NCI-H1092 (cell line): ENCODE measurements at regions not wholly inside any gene's neighbourhood (a gene's known extent, or its start where the extent isn't known, plus 50 kb on each side); places are given as distances from the start of the nearest gene placed in this dataset.
"Not testable (repeated sequence)": the region's sequence is repeated elsewhere in the genome, so short reads cannot be mapped to it uniquely, and the experiment has no call there.

Experiments used
- DNase-seq: peaks from one replicate; lab custom pipeline; 2025; lab: John Stamatoyannopoulos, UW

DNA sequence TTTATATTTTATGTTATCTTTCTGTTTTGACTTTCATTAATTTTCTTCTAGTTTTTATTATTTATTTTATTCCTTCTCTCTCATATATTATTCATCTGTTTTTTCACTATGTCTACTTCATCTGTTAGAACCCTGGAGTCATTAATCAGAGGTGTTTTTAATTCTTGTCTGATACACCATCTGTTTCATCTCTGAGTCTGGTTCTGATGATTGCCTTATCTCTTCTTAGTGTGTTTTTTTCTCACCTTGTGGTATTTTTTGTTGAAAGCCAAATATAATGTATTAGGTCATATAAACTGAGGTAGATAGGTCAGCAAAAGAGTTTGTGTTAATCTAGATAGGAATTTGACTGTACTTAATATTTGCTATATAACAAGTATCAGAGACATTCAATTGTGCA is 1005.7 kb upstream of the NCAM2 start:
- no peak for DNase-seq

DNA sequence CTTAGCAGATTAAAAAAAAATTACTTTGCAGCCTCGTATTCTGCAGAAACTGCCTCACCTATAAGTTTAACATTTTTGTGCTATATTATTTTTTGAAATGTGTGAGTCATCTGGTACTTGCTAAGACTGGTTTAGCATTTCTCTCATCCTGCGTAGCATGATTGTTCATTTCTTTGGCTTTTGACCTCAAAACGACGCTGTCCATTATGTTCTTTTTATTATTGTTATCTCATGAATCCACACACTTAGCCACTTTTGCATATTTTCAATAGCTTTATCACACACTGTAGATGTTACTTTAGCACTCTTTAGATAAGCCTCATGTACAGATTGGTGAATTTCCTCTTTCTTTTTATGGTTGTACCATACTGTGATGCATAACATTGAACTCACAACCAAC is 1004.9 kb upstream of the NCAM2 start:
- DNase-seq = no peak

DNA sequence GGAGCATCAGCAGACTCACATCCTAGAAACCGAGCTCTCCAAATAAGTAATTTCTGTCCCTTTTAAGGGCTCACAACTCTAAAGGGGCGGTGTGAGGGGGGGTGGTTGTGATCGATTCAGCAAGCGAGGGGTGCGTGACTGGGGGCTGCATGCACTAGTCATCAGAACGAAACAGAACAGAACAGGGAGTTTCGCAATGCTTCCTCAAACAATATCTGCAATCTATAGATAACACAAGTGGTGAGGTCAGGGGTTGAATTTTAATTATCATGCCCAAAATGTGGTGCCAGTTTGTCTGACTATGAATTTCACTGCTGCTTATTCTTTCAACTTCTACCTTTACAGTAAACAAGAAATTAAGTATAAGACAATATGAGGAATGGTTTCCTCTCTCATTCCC is 1003.0 kb upstream of the NCAM2 start:
- no peak for DNase-seq

DNA sequence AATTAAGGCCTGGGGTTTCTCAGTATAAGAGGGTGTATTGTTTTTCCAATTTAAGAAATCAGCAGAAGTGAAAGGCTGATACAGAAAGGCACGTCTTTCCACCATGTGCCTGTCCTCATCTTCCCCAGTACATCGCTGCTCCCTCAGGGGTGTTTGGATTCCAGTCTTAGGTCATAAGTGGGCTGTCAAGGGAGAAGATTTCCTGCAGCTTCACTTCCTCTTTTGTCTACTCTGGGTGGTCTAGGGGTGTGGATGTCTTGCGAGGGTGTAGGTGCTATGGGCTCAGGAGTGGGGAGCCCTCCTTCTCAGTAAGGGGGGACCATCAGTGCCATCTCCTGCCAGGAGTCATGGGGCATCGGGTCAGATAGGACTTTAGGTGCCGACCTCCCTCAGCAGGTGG is 999.8 kb upstream of the NCAM2 start:
- DNase-seq = no peak

DNA sequence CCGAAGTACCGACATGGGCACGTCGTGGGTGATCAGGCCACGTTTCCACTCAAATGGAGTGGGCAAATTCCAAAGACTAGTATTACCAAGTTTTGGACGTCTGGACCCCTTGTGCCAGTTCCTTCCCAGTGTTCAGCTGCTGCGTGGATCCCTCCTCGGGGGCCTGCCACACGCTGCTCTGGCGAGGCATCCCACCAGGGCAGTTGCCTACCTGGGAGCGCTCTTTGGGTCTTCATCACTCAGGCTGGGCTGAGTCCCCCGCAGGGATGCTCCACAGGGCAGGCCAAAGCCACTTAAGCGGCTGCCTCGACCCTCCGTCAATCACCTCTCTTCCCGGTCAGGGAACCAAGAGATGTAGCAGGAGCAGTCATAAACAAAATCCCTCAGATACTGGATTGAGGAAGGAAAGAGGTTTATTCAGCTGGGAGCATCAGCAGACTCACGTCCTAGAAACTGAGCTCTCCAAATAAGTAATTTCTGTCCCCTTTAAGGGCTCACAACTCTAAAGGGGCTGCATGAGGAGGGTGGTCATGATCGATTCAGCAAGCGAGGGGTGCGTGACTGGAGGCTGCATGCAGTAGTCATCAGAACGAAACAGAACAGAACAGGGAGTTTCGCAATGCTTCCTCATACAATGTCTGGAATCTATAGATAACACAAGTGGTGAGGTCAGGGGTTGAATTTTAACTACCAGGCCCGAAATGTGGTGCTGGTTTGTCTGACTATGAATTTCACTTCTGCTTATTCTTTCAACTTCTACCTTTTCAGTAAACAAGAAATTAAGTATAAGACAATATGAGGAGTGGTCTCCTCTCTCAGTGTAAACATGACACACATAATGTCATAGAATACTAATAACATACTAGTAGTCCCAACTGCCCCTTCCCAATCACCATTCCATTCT is 998.6 kb upstream of the NCAM2 start:
- no peak for DNase-seq

DNA sequence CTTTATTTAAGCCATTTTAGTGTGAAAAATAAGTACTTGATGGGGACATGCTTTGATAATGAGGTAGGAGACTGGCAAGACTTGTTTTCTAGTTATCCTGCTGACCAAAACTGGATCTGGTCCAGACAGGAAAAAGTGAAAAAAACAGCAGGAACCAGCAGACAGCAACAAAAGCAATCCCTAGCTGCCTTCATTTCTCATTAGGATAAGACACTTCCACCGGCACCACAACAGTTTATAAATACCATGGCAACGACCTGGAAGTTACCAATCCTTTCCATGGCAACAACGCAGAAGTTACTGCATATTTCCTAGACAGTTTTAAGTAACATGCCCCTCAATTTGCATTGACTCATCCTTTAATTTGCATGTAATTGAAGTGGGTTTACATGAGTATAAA is 993.8 kb upstream of the NCAM2 start:
- DNase-seq = no peak

DNA sequence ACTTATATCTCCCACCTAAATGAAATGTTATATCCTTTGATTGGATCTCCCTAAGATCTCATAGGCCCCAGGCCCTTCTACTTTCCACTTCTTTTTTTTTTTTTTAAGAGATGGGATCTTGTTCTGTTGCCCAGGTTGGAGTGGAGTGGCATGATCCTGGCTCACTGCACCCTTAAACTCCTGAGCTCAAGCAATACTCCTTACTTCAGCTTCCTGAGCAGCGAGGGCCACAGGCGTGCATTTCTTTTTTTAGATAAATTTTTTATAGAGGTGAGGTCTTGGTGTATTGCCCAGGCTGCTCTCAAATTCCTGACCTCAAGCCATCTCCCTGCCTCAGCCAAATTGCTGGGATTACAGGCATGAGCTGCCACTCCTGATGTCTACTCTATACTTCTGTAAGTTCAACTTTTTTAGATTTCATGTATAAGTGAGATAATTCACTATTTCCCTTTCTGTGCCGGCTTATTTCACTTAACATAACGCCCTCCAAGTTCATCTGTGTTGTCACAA is 987.5 kb upstream of the NCAM2 start:
- no peak for DNase-seq

- no peak for DNase-seq
Measured at GRCh38 chr21:20013851-20014250, 984.4 kb upstream of the NCAM2 start.

DNA sequence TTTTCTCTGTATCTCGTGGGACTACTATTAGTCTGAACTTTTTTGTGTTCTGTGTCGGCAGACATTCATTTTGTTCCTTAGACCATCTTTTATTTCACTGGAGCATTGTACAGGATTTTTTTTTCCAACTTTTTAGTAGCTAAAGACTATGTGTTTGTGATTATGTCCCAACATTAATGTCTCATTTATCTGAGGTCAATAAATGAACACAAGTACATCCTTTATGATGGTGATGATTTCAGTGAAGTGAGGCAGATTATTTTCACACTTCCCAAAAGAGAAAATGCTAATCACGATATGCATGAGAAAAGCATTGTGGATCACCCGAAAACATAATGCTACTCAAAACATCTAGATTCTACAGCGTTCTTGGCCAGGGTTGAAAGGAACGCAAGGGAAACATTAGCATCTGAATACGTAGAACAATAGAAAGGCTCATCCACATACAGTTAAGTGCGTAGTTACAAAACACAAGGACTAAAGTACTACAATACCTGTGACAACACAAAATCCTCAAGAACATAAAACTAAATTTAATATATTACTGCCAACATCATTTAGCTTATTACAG is 981.7 kb upstream of the NCAM2 start:
- no peak for DNase-seq

- DNase-seq = no peak
Measured at GRCh38 chr21:20020026-20020425, 978.2 kb upstream of the NCAM2 start.

- DNase-seq = no peak
Measured at GRCh38 chr21:20023193-20023592, 975.0 kb upstream of the NCAM2 start.

DNA sequence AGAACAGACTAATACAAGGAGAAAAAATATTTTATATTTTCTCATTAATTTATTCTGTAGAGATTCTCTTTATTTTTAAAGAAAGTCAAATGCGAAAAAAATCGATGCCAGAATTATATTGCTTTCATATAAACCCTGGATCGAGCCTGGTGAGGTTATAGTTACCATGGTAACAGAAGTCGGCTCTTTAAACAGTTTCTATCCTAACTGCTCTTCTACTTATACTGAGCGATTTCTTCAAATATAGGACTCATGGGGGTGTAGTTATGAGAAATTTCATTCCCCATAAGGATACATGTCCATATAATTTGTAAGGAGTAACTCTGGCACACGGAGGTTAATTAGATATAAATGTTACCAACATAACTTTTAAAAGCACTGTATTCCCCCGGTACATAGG is 973.5 kb upstream of the NCAM2 start:
- no peak for DNase-seq

DNA sequence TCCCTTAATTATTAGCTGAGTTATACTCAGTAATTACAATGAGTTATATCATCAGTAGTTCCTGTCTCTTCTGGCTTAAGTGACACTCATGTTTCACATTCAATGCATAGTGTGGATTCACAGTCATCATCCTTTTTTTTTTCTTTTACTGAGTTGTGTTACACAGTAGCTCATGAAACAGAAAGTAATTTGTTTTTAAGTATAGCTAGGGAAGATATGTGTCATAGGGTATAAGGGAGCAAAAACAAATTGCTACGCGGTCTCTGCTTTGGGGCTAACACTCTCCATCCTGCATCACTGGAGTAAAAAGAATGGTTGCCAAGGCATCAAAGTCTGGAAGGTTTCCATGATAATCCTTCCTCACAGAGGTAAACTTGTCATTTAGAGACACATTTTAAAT is 971.7 kb upstream of the NCAM2 start:
- no peak for DNase-seq

- DNase-seq = no peak
Measured at GRCh38 chr21:20030390-20030789, 967.8 kb upstream of the NCAM2 start.

- DNase-seq = no peak
Measured at GRCh38 chr21:20031807-20032206, 966.4 kb upstream of the NCAM2 start.

GRCh38 chr21:20040768-20041167 is 957.4 kb upstream of the NCAM2 start:
- no peak for DNase-seq

GRCh38 chr21:20045197-20045596 is 953.0 kb upstream of the NCAM2 start:
- DNase-seq = no peak

DNA sequence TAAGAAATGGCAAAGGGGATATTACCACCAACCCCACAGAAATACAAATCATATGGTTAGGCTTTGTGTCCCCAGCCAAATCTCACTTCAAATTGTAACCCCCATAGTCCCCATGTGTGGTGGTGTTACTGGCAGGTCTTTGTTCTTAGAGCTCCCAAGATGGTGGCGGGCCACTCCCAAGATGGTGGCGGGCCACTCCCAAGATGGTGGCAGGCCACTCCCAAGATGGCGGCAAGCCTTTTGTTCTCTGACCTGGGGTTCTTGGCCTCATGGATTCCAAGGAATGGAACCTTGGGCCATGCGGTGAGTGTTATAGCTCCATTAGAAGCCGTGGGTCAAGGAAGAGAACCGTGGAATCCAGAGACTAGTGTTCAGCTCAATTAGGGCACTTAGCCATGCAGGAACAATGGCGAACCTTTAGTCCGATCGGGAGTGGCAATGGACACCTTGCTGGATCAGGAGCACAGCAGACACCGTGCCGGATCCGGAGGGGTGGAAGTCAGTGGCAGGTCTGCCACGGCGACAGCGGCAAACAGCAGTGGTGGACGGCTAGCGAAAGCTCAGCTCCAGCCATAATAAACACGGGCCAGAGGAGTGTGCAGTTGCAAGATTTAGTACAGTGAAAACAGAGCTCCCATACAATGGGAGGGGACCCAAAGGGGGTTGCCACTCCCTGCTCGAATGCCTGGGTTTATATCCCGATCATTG is 949.9 kb upstream of the NCAM2 start:
- not testable (repeated sequence) for DNase-seq

DNA sequence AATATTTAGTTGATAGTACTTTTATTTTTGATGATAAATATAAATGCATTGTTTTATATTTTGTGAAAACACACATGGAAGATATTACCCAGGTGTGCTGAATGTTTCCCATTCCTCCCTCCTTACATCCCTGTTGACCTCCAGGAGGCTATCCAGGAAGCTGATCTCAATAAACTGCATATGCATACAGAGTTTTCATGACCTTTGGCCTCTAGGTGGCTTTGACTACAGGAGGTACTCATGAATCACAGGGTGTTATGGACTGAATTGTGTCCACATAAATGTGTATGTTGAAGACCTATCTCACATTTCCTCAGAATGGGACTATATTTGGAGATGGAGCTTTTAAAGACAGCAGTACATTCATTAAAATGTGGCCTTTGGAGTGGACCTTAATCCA is 914.9 kb upstream of the NCAM2 start:
- no peak for DNase-seq

DNA sequence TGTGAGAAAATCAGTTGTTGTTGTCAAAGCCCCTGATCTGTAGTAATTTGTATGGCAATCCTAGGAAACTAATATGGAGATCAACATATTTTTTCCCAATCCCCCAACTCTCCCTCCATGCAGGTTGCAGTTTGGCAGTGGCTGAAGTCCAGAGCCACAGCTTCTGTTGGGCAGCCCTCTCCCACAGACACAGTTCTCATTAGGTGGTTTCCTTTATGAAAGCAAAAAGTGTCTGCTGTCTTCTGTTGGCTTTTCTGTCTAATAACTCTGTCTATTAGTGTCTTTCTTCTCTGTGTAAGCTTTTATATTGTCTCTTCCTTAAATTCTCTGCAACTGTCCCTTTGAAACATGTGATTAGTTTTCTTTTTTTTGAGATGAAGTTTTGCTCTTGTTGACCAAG is 914.3 kb upstream of the NCAM2 start:
- no peak for DNase-seq

DNA sequence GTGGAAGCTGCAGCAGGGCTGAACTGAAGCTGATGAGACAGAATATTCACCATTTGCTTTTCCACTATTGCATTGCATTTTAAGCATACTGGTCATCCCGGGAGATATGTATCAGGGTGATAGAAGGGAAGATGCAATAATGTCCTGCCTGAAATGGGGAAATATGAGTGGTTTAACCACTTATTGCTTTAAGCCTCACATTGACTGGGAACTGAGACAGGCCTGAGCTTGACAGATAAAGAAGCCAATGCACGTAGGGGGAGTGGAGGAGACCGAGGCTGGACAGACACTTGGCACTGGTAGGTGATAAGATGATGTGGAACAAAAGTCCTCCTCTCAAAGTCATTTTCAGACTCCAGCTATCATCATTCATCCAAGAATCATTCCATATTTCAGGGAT is 911.7 kb upstream of the NCAM2 start:
- DNase-seq = no peak

- peak; percentile 16 for DNase-seq
Measured at GRCh38 chr21:20106368-20106767, 891.8 kb upstream of the NCAM2 start.

DNA sequence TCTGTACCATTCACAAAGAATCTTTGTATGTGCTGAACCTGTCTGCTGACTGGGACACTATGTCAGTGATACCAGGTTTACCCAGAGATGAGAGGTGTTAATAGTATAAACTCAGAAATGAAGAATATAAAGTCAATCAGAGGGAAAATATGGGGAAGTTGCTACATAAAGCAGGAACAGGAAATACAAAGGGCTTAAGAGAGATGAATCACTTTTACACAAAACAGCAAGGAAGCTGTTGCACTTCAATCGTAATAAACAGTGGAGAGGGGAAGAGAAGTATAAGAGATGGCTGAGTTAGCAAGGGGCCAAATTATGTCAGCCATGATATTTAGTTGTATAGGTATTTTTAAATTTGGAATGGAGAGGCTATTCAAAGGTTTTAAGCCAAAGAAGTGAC is 890.2 kb upstream of the NCAM2 start:
- no peak for DNase-seq
